ENCODE measurements at regions not wholly inside any gene's neighbourhood (a gene's known extent, or its start where the extent isn't known, plus 50 kb on each side); places are given as distances from the start of the nearest gene placed in this dataset.

- no peak overlapping the region for H2AFZ ChIP-seq (ENCODE audit: low read depth, low read length, severe bottlenecking)
- peaks cover 2% of the 10 kb centered on the region; the same call in 1 of the 2 replicates for H3K9me2 ChIP-seq (replicated peaks; ENCODE audit: insufficient read depth, low read length)
Measured at GRCh38 chr6:48714699-48715098, 603.7 kb upstream of the PTCHD4 start.

GRCh38 chr6:48714250-48714649 lies 603.3 kb upstream of the PTCHD4 start:
- Histone ChIP-seq H3K79me2 (ENCODE audit: insufficient read depth, low read length) (no peaks in the 10 kb centered on the region), H3K27me3 (ENCODE audit: low read length) (no peaks in the 10 kb centered on the region), H4K20me1 (ENCODE audit: low read depth, low read length) (no peaks in the 10 kb centered on the region; the same call in 1 of the 2 replicates), H3F3A (ENCODE audit: insufficient read depth) (no peaks in the 10 kb centered on the region), H3K9ac (ENCODE audit: low read length) (no peak overlapping the region), H3K4me2 (ENCODE audit: low read depth, low read length, poor library complexity, severe bottlenecking) (no peak overlapping the region), H3K4me3 (ENCODE audit: insufficient read depth, low read length, poor library complexity, severe bottlenecking) (no peak overlapping the region), H3K27ac (ENCODE audit: low read depth, low read length) (no peak overlapping the region), H3K9me3 (ENCODE audit: insufficient read depth, low read length) (no peaks in the 10 kb centered on the region), H2AFZ (ENCODE audit: low read depth, low read length, severe bottlenecking) (no peak overlapping the region), H3K9me2 (replicated peaks; ENCODE audit: insufficient read depth, low read length) (0 out of 2 replicates have a peak, but pooled peaks cover 2% of the 10 kb centered on the region), H3K36me3 (ENCODE audit: low read length) (no peaks in the 10 kb centered on the region)
- no peak for TF ChIP-seq EZH2phosphoT487 (conservative IDR thresholded peaks at IDR 0.05; ENCODE audit: low read length)
- no peak for TF ChIP-seq CTCF (IDR thresholded peaks at IDR 0.05; ENCODE audit: insufficient read depth, low read length, poor library complexity, severe bottlenecking)

More at GRCh38 chr6:48714699-48715098, 603.7 kb upstream of the PTCHD4 start:
- H3F3A ChIP-seq (ENCODE audit: insufficient read depth): no peaks in the 10 kb centered on the region
- no peak overlapping the region for H3K4me3 ChIP-seq (ENCODE audit: insufficient read depth, low read length, poor library complexity, severe bottlenecking)
- no peak for TF ChIP-seq CTCF (IDR thresholded peaks at IDR 0.05; ENCODE audit: insufficient read depth, low read length, poor library complexity, severe bottlenecking)
- TF ChIP-seq EZH2phosphoT487 (conservative IDR thresholded peaks at IDR 0.05; ENCODE audit: low read length): no peak
- H3K27me3 ChIP-seq (ENCODE audit: low read length): no peaks in the 10 kb centered on the region
- H3K4me2 ChIP-seq (ENCODE audit: low read depth, low read length, poor library complexity, severe bottlenecking): no peak overlapping the region
- H3K9me3 ChIP-seq (ENCODE audit: insufficient read depth, low read length): peaks cover 4% of the 10 kb centered on the region; the same call in 1 of the 2 replicates
- no peak overlapping the region for H3K27ac ChIP-seq (ENCODE audit: low read depth, low read length)
- H4K20me1 ChIP-seq (ENCODE audit: low read depth, low read length): no peaks in the 10 kb centered on the region; the same call in 1 of the 2 replicates
- no peak overlapping the region for H3K9ac ChIP-seq (ENCODE audit: low read length)
- no peaks in the 10 kb centered on the region for H3K79me2 ChIP-seq (ENCODE audit: insufficient read depth, low read length)
- H3K36me3 ChIP-seq (ENCODE audit: low read length): no peaks in the 10 kb centered on the region

- H3K9me3 ChIP-seq (ENCODE audit: insufficient read depth, low read length): no peaks in the 10 kb centered on the region
- H3K4me2 ChIP-seq (ENCODE audit: low read depth, low read length, poor library complexity, severe bottlenecking): no peak overlapping the region
- H3K79me2 ChIP-seq (ENCODE audit: insufficient read depth, low read length): no peaks in the 10 kb centered on the region
- TF ChIP-seq CTCF (IDR thresholded peaks at IDR 0.05; ENCODE audit: insufficient read depth, low read length, poor library complexity, severe bottlenecking) (no peak), EZH2phosphoT487 (conservative IDR thresholded peaks at IDR 0.05; ENCODE audit: low read length) (no peak)
- no peaks in the 10 kb centered on the region for H3K36me3 ChIP-seq (ENCODE audit: low read length)
- no peak overlapping the region for H2AFZ ChIP-seq (ENCODE audit: low read depth, low read length, severe bottlenecking)
- H4K20me1 ChIP-seq (ENCODE audit: low read depth, low read length): peaks cover 2% of the 10 kb centered on the region; the same call in 1 of the 2 replicates
- no peak overlapping the region for H3K9ac ChIP-seq (ENCODE audit: low read length)
- no peak overlapping the region for H3K4me3 ChIP-seq (ENCODE audit: insufficient read depth, low read length, poor library complexity, severe bottlenecking)
- H3K27me3 ChIP-seq (ENCODE audit: low read length): no peaks in the 10 kb centered on the region
- H3K9me2 ChIP-seq (replicated peaks; ENCODE audit: insufficient read depth, low read length): 0 out of 2 replicates have a peak, but pooled peaks cover 2% of the 10 kb centered on the region
- H3F3A ChIP-seq (ENCODE audit: insufficient read depth): no peaks in the 10 kb centered on the region
- no peak overlapping the region for H3K27ac ChIP-seq (ENCODE audit: low read depth, low read length)
Measured at GRCh38 chr6:48713612-48714011, 602.6 kb upstream of the PTCHD4 start.
